CD8-positive, alpha-beta memory T cell (primary cell): ENCODE measurements at regions not wholly inside any gene's neighbourhood (a gene's known extent, or its start where the extent isn't known, plus 50 kb on each side); places are given as distances from the start of the nearest gene placed in this dataset.

Experiments
- CTCF ChIA-PET: fragments of 350-600 bp; sonication (Branson Sonifier 250); formaldehyde crosslinking; loops from one replicate; lab custom pipeline; 2021; ENCODE audit warnings: antibody characterized with exemption; lab: Charles Lee
- POLR2A ChIA-PET: fragments of 350-600 bp; sonication (Branson Sonifier 250); formaldehyde crosslinking; loops from one replicate; lab custom pipeline; 2021; ENCODE audit warnings: antibody characterized with exemption; lab: Charles Lee
- DNase-seq, 5 donors: peaks; one replicate each; pipeline versions ENCODE4 v3.0.0 to v3.0.0-alpha.2; 2020 to 2022; ENCODE audit warnings: mixed read lengths in 1 of 5
- H3K27ac ChIP-seq: one replicate; pipeline ENCODE4 v1.7.0; 2013; ENCODE audit warnings: low read depth, mild to moderate bottlenecking, low read length, moderate library complexity
- H3K27me3 ChIP-seq: 2 replicates; pipeline ENCODE4 v1.7.0; 2013; ENCODE audit warnings: low read length, mild to moderate bottlenecking; ENCODE audit not compliant: insufficient read depth, poor library complexity, severe bottlenecking
- H3K36me3 ChIP-seq: 2 replicates; pipeline ENCODE4 v1.7.0; 2013; ENCODE audit warnings: mild to moderate bottlenecking, low read length, moderate library complexity; ENCODE audit not compliant: insufficient read depth
- H3K4me1 ChIP-seq: 2 replicates; pipeline ENCODE4 v1.7.0; 2013; ENCODE audit warnings: mild to moderate bottlenecking, low read length, moderate library complexity; ENCODE audit not compliant: insufficient read depth
- H3K4me3 ChIP-seq: 2 replicates; pipeline ENCODE4 v1.7.0; 2013; ENCODE audit warnings: mild to moderate bottlenecking, low read length
- H3K9me3 ChIP-seq: 2 replicates; pipeline ENCODE4 v1.7.0; 2013; ENCODE audit warnings: mild to moderate bottlenecking, low read length
- H3K27ac Mint-ChIP-seq, 8 donors: one replicate each; pipeline ENCODE4 v1.8.0; 2020 to 2021; ENCODE audit warnings: mixed read lengths in 8 of 8, mild to moderate bottlenecking in 6 of 8, inconsistent platforms in 3 of 8, moderate library complexity in 3 of 8
- H3K27me3 Mint-ChIP-seq, 2 donors: one replicate each; pipeline ENCODE4 v1.8.0; 2020 to 2021; ENCODE audit warnings: mixed read lengths in 2 of 2, mild to moderate bottlenecking in 1 of 2, moderate library complexity in 1 of 2
- H3K36me3 Mint-ChIP-seq, 3 donors: one replicate each; pipeline ENCODE4 v1.8.0; 2020 to 2021; ENCODE audit warnings: mixed read lengths in 3 of 3, inconsistent platforms in 1 of 3, mild to moderate bottlenecking in 1 of 3
- H3K4me1 Mint-ChIP-seq, 3 donors: one replicate each; pipeline ENCODE4 v1.8.0; 2020 to 2021; ENCODE audit warnings: mixed read lengths in 3 of 3, inconsistent platforms in 1 of 3, mild to moderate bottlenecking in 1 of 3
- H3K4me3 Mint-ChIP-seq, 7 donors: one replicate each; pipeline ENCODE4 v1.8.0; 2020 to 2021; ENCODE audit warnings: mixed read lengths in 7 of 7, mild to moderate bottlenecking in 6 of 7, moderate library complexity in 4 of 7, inconsistent platforms in 2 of 7
- H3K9me3 Mint-ChIP-seq, 5 donors: one replicate each; pipeline ENCODE4 v1.8.0; 2020 to 2022; ENCODE audit warnings: mixed read lengths in 5 of 5, mild to moderate bottlenecking in 3 of 5, moderate library complexity in 2 of 5, inconsistent platforms in 1 of 5

DNA sequence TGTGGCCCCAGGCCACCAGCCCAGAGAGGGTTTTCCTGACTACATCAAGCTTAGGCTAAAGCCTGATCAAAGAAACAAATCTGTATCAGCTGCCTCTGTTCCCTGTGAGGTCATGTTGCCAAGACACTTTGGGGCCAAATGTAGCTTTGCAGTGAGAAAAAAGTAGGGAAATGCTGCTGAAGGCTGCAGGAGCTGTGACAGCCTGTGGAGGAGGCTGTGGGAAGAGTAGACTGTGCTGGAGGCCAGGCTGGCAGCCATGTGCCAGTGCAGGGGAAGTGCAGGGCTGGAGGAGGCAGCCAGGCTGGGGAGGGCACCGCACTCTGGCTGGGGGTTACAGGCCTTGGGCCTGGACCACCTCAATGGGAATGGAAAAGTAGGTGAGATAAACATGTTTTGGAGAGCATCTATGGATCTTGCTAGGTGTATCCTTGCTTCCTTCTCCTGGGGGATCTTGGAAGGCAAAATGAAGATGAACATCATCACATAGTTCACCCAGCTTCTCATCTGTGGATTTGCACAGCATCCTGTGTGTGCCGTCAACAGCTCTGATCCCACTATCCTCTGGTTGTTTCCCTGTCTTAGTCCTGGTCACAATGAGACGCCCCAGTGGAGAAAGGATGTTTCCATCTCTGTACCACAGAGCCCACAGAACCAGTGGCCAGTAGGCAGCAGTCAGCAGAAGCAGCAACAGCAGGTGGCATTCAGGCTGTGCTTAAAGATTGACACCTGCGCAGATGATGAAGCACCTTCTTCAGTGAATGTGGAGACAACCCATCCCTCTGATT is 103.8 kb upstream of the COPS8 start:
- POLR2A ChIA-PET = no interaction called here

GRCh38 chr2:236982693-236983455 is 102.8 kb upstream of the COPS8 start:
- Mint-ChIP-seq H3K4me1 (no peaks in the 10 kb centered on the region), H3K36me3 (peaks cover 0 to 13% (median 0%) of the 10 kb centered on the region in 3 donors), H3K27ac (no peak overlapping the region), H3K9me3 (peaks cover 2 to 14% (median 5%) of the 10 kb centered on the region in 5 donors), H3K27me3 (peaks cover 6 to 21% of the 10 kb centered on the region in 2 donors), H3K4me3 (no peak overlapping the region)
- Histone ChIP-seq H3K27me3 (no peaks in the 10 kb centered on the region), H3K36me3 (no peaks in the 10 kb centered on the region), H3K4me1 (no peaks in the 10 kb centered on the region), H3K27ac (no peak overlapping the region), H3K9me3 (peaks cover 4% of the 10 kb centered on the region), H3K4me3 (no peak overlapping the region)
- POLR2A ChIA-PET = no interaction called here
- CTCF ChIA-PET = no interaction called here
- no peak for DNase-seq

More for the DNA sequence above, 103.8 kb upstream of the COPS8 start:
- no peak overlapping the region for H3K27ac Mint-ChIP-seq
- H3K4me3 Mint-ChIP-seq = no peak overlapping the region
- CTCF ChIA-PET = no interaction called here
- H3K27me3 Mint-ChIP-seq = peaks cover 13 to 23% of the 10 kb centered on the region in 2 donors
- no peaks in the 10 kb centered on the region for H3K4me1 Mint-ChIP-seq
- Histone ChIP-seq H3K9me3 (peaks cover 4% of the 10 kb centered on the region), H3K36me3 (no peaks in the 10 kb centered on the region), H3K27me3 (no peaks in the 10 kb centered on the region), H3K27ac (no peak overlapping the region), H3K4me1 (no peaks in the 10 kb centered on the region), H3K4me3 (no peak overlapping the region)
- H3K9me3 Mint-ChIP-seq = peaks cover 2 to 14% (median 5%) of the 10 kb centered on the region in 5 donors
- peaks cover 0 to 13% (median 0%) of the 10 kb centered on the region in 3 donors for H3K36me3 Mint-ChIP-seq
- DNase-seq = no peak

- no peaks in the 10 kb centered on the region for H3K27me3 ChIP-seq
- no peaks in the 10 kb centered on the region for H3K4me1 ChIP-seq
- no peak overlapping the region for H3K27ac ChIP-seq
- Mint-ChIP-seq H3K4me3 (no peak overlapping the region), H3K27ac (no peak overlapping the region), H3K27me3 (peaks cover 15 to 28% of the 10 kb centered on the region in 2 donors), H3K4me1 (no peaks in the 10 kb centered on the region), H3K36me3 (peaks cover 0 to 13% (median 0%) of the 10 kb centered on the region in 3 donors), H3K9me3 (peaks cover 2 to 14% (median 5%) of the 10 kb centered on the region in 5 donors)
- no peak overlapping the region for H3K4me3 ChIP-seq
- no peak for DNase-seq
- peaks cover 4% of the 10 kb centered on the region for H3K9me3 ChIP-seq
- POLR2A ChIA-PET = no interaction called here
- CTCF ChIA-PET = no interaction called here
- no peaks in the 10 kb centered on the region for H3K36me3 ChIP-seq
Observed at GRCh38 chr2:236984046-236984445, 101.6 kb upstream of the COPS8 start.

DNA sequence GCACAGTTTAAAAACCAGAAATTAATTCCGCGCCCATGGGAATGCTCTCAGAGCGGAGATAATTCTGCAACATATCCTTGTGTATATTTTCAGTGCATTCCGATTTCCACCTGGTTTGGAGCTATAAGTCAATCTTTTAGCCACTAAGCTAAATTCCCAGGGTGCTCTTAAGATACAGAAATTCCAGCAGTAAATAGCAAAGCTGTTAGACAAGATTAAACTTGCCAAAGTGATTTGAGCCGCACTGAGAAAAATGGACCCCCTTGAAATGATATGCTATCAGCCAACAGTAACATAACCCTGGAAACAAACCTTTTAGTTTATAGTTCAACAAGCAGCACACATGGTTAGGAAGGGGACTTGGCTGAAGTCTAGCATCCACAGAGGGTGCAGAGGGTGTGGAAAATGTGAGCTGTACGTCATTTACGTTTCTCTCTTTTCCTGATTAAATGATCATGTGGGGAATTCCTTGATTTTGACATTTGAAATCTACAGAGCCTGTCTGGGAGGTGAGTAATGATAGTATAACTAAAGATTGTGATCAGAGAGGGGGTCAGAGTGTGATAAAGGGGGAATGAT is 99.8 kb upstream of the COPS8 start:
- no peaks in the 10 kb centered on the region for H3K36me3 ChIP-seq
- Mint-ChIP-seq H3K27me3 (peaks cover 12 to 31% of the 10 kb centered on the region in 2 donors), H3K27ac (no peak overlapping the region), H3K4me1 (no peaks in the 10 kb centered on the region), H3K4me3 (no peak overlapping the region), H3K36me3 (peaks cover 0 to 13% (median 0%) of the 10 kb centered on the region in 3 donors), H3K9me3 (peaks cover 2 to 14% (median 5%) of the 10 kb centered on the region in 5 donors)
- no peak overlapping the region for H3K27ac ChIP-seq
- no peaks in the 10 kb centered on the region for H3K4me1 ChIP-seq
- POLR2A ChIA-PET = no interaction called here
- CTCF ChIA-PET = no interaction called here
- no peak for DNase-seq
- no peak overlapping the region for H3K4me3 ChIP-seq
- no peaks in the 10 kb centered on the region for H3K27me3 ChIP-seq
- H3K9me3 ChIP-seq = peaks cover 4% of the 10 kb centered on the region

DNA sequence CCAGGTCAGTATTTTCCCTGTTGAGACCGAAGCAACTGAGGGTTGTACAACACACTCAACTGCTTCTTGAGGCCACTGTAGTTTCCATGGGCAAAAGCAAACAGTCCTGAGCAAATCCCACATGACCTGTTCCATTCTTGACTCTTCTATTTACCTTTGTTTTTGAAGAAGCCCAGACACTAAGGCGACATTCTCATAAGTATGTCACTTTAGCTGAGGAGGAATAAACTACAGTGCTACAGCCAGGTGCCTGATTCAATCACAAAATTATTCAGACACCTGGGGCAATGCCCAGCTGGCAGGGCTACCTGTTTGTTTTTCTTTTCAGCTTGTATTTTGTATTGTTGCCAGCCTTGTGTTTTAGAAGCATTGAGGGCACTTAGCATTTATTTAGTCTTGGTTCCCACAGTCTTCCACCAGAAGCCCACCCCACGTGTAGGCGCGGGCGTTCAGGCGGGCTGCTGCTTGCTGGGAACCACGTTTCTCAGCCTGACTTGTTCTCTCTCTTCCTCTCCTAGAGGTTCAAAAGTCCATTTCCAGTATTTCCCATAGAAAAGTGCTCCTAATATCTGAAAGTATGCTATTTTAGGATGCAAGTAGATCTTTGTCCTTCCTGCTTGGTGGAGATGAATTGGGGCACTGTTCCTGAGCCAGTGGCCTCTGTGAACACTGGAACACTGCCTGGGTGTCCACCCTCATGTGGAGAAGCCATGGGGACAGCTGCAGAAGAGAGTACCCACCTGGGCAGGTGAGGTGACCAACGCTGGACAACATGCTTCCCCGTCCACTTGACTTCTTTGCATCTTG is 99.0 kb upstream of the COPS8 start:
- H3K27ac Mint-ChIP-seq = no peak overlapping the region
- peaks cover 2 to 10% (median 5%) of the 10 kb centered on the region in 5 donors for H3K9me3 Mint-ChIP-seq
- H3K27ac ChIP-seq = no peak overlapping the region
- H3K4me1 ChIP-seq = no peaks in the 10 kb centered on the region
- peaks cover 14 to 37% of the 10 kb centered on the region in 2 donors for H3K27me3 Mint-ChIP-seq
- no peaks in the 10 kb centered on the region for H3K27me3 ChIP-seq
- no peak for DNase-seq
- no peak overlapping the region for H3K4me3 ChIP-seq
- H3K4me1 Mint-ChIP-seq = no peaks in the 10 kb centered on the region
- peaks cover 0 to 13% (median 0%) of the 10 kb centered on the region in 3 donors for H3K36me3 Mint-ChIP-seq
- no peak overlapping the region for H3K4me3 Mint-ChIP-seq
- H3K9me3 ChIP-seq = peaks cover 4% of the 10 kb centered on the region
- POLR2A ChIA-PET = no interaction called here
- CTCF ChIA-PET = no interaction called here
- H3K36me3 ChIP-seq = no peaks in the 10 kb centered on the region

DNA sequence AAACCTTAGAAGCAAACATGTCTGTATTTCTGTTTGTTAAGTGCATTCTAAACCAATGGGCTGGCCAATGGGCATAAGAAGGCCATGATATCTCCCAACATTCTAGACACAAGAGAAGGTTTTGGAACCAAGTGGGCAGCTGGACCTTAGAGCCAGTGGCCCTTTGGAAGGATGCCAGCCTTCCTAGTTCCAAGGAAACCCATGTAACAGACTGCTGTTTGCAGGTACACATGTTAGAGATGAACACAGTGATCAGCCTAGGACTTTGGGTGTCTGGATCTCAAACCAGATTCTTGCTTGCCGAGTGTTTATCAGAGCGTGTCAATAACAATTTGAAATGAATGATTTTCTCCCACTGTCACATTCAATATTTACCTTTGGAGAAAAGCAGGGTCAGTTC is 97.5 kb upstream of the COPS8 start:
- CTCF ChIA-PET = no interaction called here
- Histone ChIP-seq H3K4me3 (no peak overlapping the region), H3K36me3 (no peaks in the 10 kb centered on the region), H3K27me3 (no peaks in the 10 kb centered on the region), H3K4me1 (no peaks in the 10 kb centered on the region), H3K27ac (no peak overlapping the region), H3K9me3 (no peaks in the 10 kb centered on the region)
- H3K9me3 Mint-ChIP-seq = peaks cover 2 to 9% (median 4%) of the 10 kb centered on the region in 5 donors
- no peaks in the 10 kb centered on the region for H3K4me1 Mint-ChIP-seq
- H3K27ac Mint-ChIP-seq = no peak overlapping the region
- peaks cover 0 to 8% (median 0%) of the 10 kb centered on the region in 3 donors for H3K36me3 Mint-ChIP-seq
- POLR2A ChIA-PET = no interaction called here
- H3K4me3 Mint-ChIP-seq = no peak overlapping the region
- no peak for DNase-seq
- peaks cover 21 to 52% of the 10 kb centered on the region in 2 donors for H3K27me3 Mint-ChIP-seq

DNA sequence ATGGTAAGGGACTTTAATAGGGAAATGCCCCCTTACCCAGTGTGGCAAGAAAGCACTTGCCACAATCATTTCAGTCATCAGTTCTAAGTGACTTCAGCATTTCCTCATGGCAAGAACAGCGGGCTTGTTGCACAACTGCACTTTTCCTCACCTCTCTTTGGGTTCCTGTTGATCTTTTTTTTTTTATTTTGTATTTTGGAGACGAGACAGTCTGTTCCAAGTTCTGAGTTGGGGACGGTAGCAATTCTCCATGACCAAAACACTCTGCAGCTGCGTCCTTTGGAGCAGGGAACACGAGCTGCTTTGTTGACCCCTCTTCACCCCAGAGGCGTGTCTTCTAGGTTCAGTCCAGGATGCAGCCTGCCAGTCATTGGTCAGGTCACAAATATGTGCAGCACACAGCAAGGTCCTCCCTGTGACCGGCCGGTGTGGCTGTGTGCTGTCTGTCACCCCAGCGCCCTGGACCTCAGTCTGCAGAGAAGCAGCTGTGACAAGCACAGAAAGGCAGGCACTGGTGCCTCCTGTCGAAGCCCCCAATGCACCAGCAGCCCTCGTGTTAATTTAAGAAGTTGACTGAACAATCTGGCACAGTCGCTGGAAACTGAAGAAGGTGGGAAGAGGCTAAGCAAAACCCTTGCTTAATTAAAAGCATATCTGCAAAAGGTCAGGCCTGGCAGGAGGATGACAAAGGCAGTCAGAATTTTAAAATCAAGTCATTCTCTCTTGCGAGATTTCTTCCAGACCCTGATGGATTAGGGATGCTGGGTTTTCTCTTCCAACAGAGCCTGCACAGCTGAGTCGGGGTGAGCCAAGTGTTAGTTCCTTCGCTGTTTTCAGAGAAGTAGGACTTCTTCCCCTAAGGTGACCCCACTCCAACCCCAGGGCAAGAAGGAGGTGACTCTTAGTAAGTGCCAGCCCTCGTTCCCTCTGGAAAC is 96.7 kb upstream of the COPS8 start:
- Mint-ChIP-seq H3K4me3 (no peak overlapping the region), H3K4me1 (no peaks in the 10 kb centered on the region), H3K27ac (no peak overlapping the region), H3K9me3 (peaks cover 0 to 5% (median 1%) of the 10 kb centered on the region in 5 donors), H3K36me3 (peaks cover 0 to 4% (median 0%) of the 10 kb centered on the region in 3 donors), H3K27me3 (peaks cover 22 to 55% of the 10 kb centered on the region in 2 donors)
- no peak overlapping the region for H3K4me3 ChIP-seq
- ChIA-PET CTCF (no interaction called here), POLR2A (no interaction called here)
- DNase-seq = no peak
- H3K27me3 ChIP-seq = no peaks in the 10 kb centered on the region
- no peak overlapping the region for H3K27ac ChIP-seq
- no peaks in the 10 kb centered on the region for H3K36me3 ChIP-seq
- no peaks in the 10 kb centered on the region for H3K4me1 ChIP-seq
- H3K9me3 ChIP-seq = no peaks in the 10 kb centered on the region
